ENCODE measurements at regions not wholly inside any gene's neighbourhood (a gene's known extent, or its start where the extent isn't known, plus 50 kb on each side); places are given as distances from the start of the nearest gene placed in this dataset.

GRCh38 chr2:137829251-137829650 is 135.0 kb upstream of the HNMT start:
- no peaks in the 10 kb centered on the region for H3K36me3 ChIP-seq (ENCODE audit: control insufficient read depth in 2 of 2, insufficient read depth in 2 of 2, low read length in 1 of 2)
- FAIRE-seq (no peak), DNase-seq (ENCODE audit: low read depth, low spot score) (no peak), ATAC-seq (no peak)
- H4K20me1 ChIP-seq (ENCODE audit: control insufficient read depth, insufficient read depth), result no peaks in the 10 kb centered on the region
- H3K9me3 ChIP-seq (replicated peaks; ENCODE audit: control insufficient read depth, insufficient read depth, low read length), result no peaks in the 10 kb centered on the region
- POLR2A ChIA-PET, result interaction anchor here (1.4 kb wide), 1 partner anchor 9 kb away, joined by 3 read pairs; no protein-coding TSS in a partner anchor
- no peaks in the 10 kb centered on the region for H3K79me2 ChIP-seq (ENCODE audit: control insufficient read depth, insufficient read depth, low read length)
- BruUV-seq (replicated peaks), result no TSS peak
- H2AFZ ChIP-seq (ENCODE audit: control insufficient read depth, low read depth, low read length), result no peak overlapping the region
- TF ChIP-seq CEBPZ (IDR thresholded peaks at IDR 0.05; ENCODE audit: low read depth, low read length) (no peak), STAT1 (conservative IDR thresholded peaks at IDR 0.05) (no peak), ZBED1 (IDR thresholded peaks at IDR 0.05; ENCODE audit: borderline replicate concordance) (no peak)
- no peak overlapping the region for H3K4me3 ChIP-seq
- RAD21 ChIA-PET (ENCODE audit: unreplicated experiment), result interaction anchor here (0.8 to 1.1 kb wide), 2 partner anchors 8 to 11 kb away, joined by 3 read pairs; no protein-coding TSS in a partner anchor
- H3K4me2 ChIP-seq (ENCODE audit: control insufficient read depth, insufficient read depth), result no peak overlapping the region
- no peak overlapping the region for H3K9ac ChIP-seq (ENCODE audit: control insufficient read depth, insufficient read depth, low read length)
- SMC1A ChIA-PET (ENCODE audit: uncharacterized antibody, unreplicated experiment), result no interaction called here
- CTCF ChIA-PET, result interaction anchor here (0.9 to 1.3 kb wide), 2 partner anchors 9 to 10 kb away, joined by 3 to 5 read pairs; no protein-coding TSS in a partner anchor
- H3K4me1 ChIP-seq (ENCODE audit: control insufficient read depth, insufficient read depth, low read length), result no peaks in the 10 kb centered on the region
- in situ Hi-C loops (cut with MboI) (loop anchor here (25.0 kb wide), 1 partner anchor 1917 kb away; no protein-coding TSS in a partner anchor), intact Hi-C loops (cut with micrococcal nuclease; ENCODE audit: unreplicated experiment) (no loop called here)
- H3K27me3 ChIP-seq (replicated peaks in 1 of 2; ENCODE audit: control insufficient read depth in 2 of 2, insufficient read depth in 2 of 2, low read length in 1 of 2), result no peaks in the 10 kb centered on the region
- no peak overlapping the region for H3K27ac ChIP-seq (ENCODE audit: control insufficient read depth, insufficient read depth)
- WGBS (ENCODE audit: insufficient coverage, insufficient replicate concordance, low lambda C conversion rate, missing lambda C conversion rate), result 14% methylated on average over 2 of the region's 2 CpGs
